ENCODE measurements at regions not wholly inside any gene's neighbourhood (a gene's known extent, or its start where the extent isn't known, plus 50 kb on each side); places are given as distances from the start of the nearest gene placed in this dataset.

DNA sequence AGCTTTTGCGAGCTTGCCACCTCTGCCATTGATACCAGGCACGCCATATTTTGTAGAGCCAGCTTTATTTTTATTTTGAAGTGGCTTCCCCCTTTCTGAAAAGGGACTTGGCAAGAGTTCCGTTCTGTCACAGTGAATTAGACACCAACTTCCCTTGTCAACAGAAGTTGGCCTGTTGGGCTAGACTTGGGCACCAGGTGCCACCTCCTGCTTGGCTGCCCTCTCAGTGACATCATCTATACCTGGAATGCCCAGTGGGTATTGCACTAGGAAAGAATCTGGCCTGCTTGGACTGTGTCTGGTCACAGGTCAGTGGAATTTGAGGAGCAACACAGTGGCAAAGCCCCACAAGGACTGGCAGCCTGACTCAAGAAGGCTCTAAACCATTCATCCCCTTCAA, 101.0 kb downstream of the BCL2L11 start:
- 65 to 72% methylated on average over 3 of the region's 3 CpGs for WGBS, 2 donors

DNA sequence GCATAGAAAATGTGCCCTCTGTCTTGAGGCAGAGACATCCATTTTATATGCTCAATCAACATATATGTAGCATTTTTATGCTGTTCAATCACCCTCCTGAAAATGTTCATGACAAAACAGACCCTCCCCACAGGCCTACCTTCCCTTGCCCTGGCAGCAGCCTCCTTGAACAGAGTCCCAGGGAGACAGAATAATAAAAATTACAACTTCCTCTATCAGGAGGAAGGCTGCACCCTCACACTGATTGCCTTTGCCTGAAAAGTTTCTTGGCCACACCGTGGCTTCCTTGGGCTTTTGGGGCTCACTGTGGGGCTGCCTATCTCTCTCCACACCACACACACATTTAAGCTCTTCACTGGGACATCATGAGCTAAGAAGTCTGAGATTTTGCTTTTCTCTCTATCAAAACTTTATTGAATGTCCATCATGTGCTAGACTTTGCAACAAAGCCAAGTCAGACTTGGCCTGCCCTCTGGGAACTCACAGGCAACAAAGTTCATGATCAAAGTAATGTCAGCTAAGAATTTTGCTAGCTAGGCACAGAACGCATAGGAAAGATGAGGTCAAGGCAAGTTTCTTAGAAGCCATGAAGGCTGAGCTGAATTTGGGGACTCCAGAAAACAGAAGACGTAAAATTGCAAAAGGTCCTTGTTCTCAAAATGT, 101.6 kb downstream of the BCL2L11 start:
- Histone ChIP-seq H3K36me3 (ENCODE audit: control insufficient read depth in 4 of 4, insufficient read depth in 4 of 4, low read length in 4 of 4) (no peaks in the 10 kb centered on the region), H3K9ac (ENCODE audit: insufficient read depth in 1 of 2, low read length in 2 of 2) (no peak overlapping the region), H3K4me3 (no peak overlapping the region), H3K27me3 (ENCODE audit: control insufficient read depth in 3 of 3, insufficient read depth in 3 of 3, low read length in 2 of 3) (no peaks in the 10 kb centered on the region), H3K27ac (ENCODE audit: low read depth in 1 of 2, low read length in 1 of 2) (no peak overlapping the region), H3K9me3 (ENCODE audit: control insufficient read depth in 4 of 4, insufficient read depth in 3 of 4, low read length in 3 of 4) (peaks cover 0 to 1% (median 0%) of the 10 kb centered on the region in 4 donors), H3K4me1 (ENCODE audit: control insufficient read depth in 5 of 5, insufficient read depth in 5 of 5, low read length in 5 of 5) (peaks cover 0 to 3% (median 0%) of the 10 kb centered on the region in 5 donors)
- TF ChIP-seq, protein P1, sequence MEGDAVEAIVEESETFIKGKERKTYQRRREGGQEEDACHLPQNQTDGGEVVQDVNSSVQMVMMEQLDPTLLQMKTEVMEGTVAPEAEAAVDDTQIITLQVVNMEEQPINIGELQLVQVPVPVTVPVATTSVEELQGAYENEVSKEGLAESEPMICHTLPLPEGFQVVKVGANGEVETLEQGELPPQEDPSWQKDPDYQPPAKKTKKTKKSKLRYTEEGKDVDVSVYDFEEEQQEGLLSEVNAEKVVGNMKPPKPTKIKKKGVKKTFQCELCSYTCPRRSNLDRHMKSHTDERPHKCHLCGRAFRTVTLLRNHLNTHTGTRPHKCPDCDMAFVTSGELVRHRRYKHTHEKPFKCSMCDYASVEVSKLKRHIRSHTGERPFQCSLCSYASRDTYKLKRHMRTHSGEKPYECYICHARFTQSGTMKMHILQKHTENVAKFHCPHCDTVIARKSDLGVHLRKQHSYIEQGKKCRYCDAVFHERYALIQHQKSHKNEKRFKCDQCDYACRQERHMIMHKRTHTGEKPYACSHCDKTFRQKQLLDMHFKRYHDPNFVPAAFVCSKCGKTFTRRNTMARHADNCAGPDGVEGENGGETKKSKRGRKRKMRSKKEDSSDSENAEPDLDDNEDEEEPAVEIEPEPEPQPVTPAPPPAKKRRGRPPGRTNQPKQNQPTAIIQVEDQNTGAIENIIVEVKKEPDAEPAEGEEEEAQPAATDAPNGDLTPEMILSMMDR (IDR thresholded peaks at IDR 0.05; ENCODE audit: control extremely low read depth, extremely low read depth): no peak
- ATAC-seq (ENCODE audit: insufficient read depth, low FRiP score): no peak
- 65 to 70% methylated on average over 3 of the region's 3 CpGs for whole genome bisulfite sequencing, 2 donors
- DNase-seq: no peak

More for the DNA sequence above, 101.0 kb downstream of the BCL2L11 start:
- Histone ChIP-seq H3K4me3 (no peak overlapping the region), H3K4me1 (ENCODE audit: control insufficient read depth in 5 of 5, insufficient read depth in 5 of 5, low read length in 5 of 5) (peaks cover 0 to 3% (median 0%) of the 10 kb centered on the region in 5 donors), H3K9me3 (ENCODE audit: control insufficient read depth in 4 of 4, insufficient read depth in 3 of 4, low read length in 3 of 4) (peaks cover 0 to 2% (median 0%) of the 10 kb centered on the region in 4 donors), H3K36me3 (ENCODE audit: control insufficient read depth in 4 of 4, insufficient read depth in 4 of 4, low read length in 4 of 4) (no peaks in the 10 kb centered on the region), H3K27me3 (ENCODE audit: control insufficient read depth in 3 of 3, insufficient read depth in 3 of 3, low read length in 2 of 3) (no peaks in the 10 kb centered on the region), H3K27ac (ENCODE audit: low read depth in 1 of 2, low read length in 1 of 2) (no peak overlapping the region), H3K9ac (ENCODE audit: insufficient read depth in 1 of 2, low read length in 2 of 2) (no peak overlapping the region)
- no peak for ATAC-seq (ENCODE audit: insufficient read depth, low FRiP score)
- DNase-seq: no peak
- TF ChIP-seq, protein P1 (IDR thresholded peaks at IDR 0.05; ENCODE audit: control extremely low read depth, extremely low read depth): no peak

DNA sequence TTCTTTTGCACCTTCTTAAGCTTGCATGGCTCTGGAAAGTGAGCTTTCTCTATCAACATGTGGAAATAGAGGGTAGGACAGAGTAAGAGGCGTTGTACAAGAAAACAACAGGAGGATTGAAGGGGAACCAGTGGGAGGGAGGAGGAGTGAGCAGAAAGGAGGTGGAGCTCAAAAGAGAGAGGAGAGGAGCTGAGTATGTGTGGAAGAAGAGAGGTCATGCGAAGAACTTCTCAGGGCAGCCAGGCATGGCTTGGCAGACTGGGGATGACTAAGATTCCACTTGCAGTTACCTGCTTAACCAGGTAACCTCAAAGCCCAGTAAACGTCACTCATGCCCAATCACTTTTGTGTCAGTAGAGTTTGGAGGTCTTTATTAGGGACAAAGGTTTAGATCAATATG, 105.1 kb downstream of the BCL2L11 start:
- H3K9ac ChIP-seq (ENCODE audit: insufficient read depth in 1 of 2, low read length in 2 of 2): no peak overlapping the region
- H3K27ac ChIP-seq (ENCODE audit: low read depth in 1 of 2, low read length in 1 of 2): no peak overlapping the region
- TF ChIP-seq, protein P1 (IDR thresholded peaks at IDR 0.05; ENCODE audit: control extremely low read depth, extremely low read depth): no peak
- DNase-seq (no peak), ATAC-seq (ENCODE audit: insufficient read depth, low FRiP score) (no peak)
- peaks cover 0 to 3% (median 0%) of the 10 kb centered on the region in 5 donors for H3K4me1 ChIP-seq (ENCODE audit: control insufficient read depth in 5 of 5, insufficient read depth in 5 of 5, low read length in 5 of 5)
- peaks cover 0 to 1% (median 0%) of the 10 kb centered on the region in 4 donors for H3K9me3 ChIP-seq (ENCODE audit: control insufficient read depth in 4 of 4, insufficient read depth in 3 of 4, low read length in 3 of 4)
- H3K4me3 ChIP-seq: no peak overlapping the region
- H3K27me3 ChIP-seq (ENCODE audit: control insufficient read depth in 3 of 3, insufficient read depth in 3 of 3, low read length in 2 of 3): no peaks in the 10 kb centered on the region
- H3K36me3 ChIP-seq (ENCODE audit: control insufficient read depth in 4 of 4, insufficient read depth in 4 of 4, low read length in 4 of 4): no peaks in the 10 kb centered on the region
- 90 to 93% methylated on average over 3 of the region's 3 CpGs for WGBS, 2 donors

All from lung (tissue), 11 donors.